GM21576 (cell line): ENCODE measurements at regions not wholly inside any gene's neighbourhood (a gene's known extent, or its start where the extent isn't known, plus 50 kb on each side); places are given as distances from the start of the nearest gene placed in this dataset.
"Not testable (repeated sequence)": the region's sequence is repeated elsewhere in the genome, so short reads cannot be mapped to it uniquely, and the experiment has no call there.

Experiments used
- ATAC-seq: cut with Tn5 transposase; IDR thresholded peaks from one replicate; pipeline ENCODE4 v1.9.1; 2021; ENCODE audit warnings: mild to moderate bottlenecking, moderate library complexity; ENCODE audit not compliant: unreplicated experiment

GRCh38 chr5:7073666-7074065, 322.3 kb upstream of the ADCY2 start:
- ATAC-seq, result no peak

GRCh38 chr5:7074176-7074575, 321.8 kb upstream of the ADCY2 start:
- no peak for ATAC-seq

- ATAC-seq, result no peak
These were observed 320.5 kb upstream of the ADCY2 start for GRCh38 chr5:7075470-7075869.

GRCh38 chr5:7078101-7078500, 317.8 kb upstream of the ADCY2 start:
- ATAC-seq, result no peak

GRCh38 chr5:7078901-7079300, 317.0 kb upstream of the ADCY2 start:
- ATAC-seq, result no peak

GRCh38 chr5:7080501-7080900, 315.4 kb upstream of the ADCY2 start:
- ATAC-seq, result no peak

- ATAC-seq, result no peak
These were observed 308.1 kb upstream of the ADCY2 start for GRCh38 chr5:7087719-7088297.

GRCh38 chr5:7088849-7089248, 307.1 kb upstream of the ADCY2 start:
- ATAC-seq, result no peak

GRCh38 chr5:7094626-7095025, 301.3 kb upstream of the ADCY2 start:
- no peak for ATAC-seq

- no peak for ATAC-seq
These were observed 299.6 kb upstream of the ADCY2 start for GRCh38 chr5:7096294-7096693.

- no peak for ATAC-seq
These were observed 290.6 kb upstream of the ADCY2 start for GRCh38 chr5:7105358-7105757.

GRCh38 chr5:7117961-7118360, 278.0 kb upstream of the ADCY2 start:
- ATAC-seq, result no peak

GRCh38 chr5:7131680-7132079, 264.3 kb upstream of the ADCY2 start:
- no peak for ATAC-seq

GRCh38 chr5:7146886-7147285, 249.1 kb upstream of the ADCY2 start:
- ATAC-seq, result no peak

GRCh38 chr5:7157083-7157482, 238.9 kb upstream of the ADCY2 start:
- ATAC-seq, result no peak

GRCh38 chr5:7169240-7169878, 226.6 kb upstream of the ADCY2 start:
- ATAC-seq, result no peak

- ATAC-seq, result not testable (repeated sequence)
These were observed 225.2 kb upstream of the ADCY2 start for GRCh38 chr5:7170785-7171184.

- no peak for ATAC-seq
These were observed 216.6 kb upstream of the ADCY2 start for GRCh38 chr5:7179364-7179763.

- ATAC-seq, result no peak
These were observed 214.1 kb upstream of the ADCY2 start for GRCh38 chr5:7181841-7182240.

GRCh38 chr5:7185742-7186141, 210.2 kb upstream of the ADCY2 start:
- ATAC-seq, result no peak

- ATAC-seq, result no peak
These were observed 209.1 kb upstream of the ADCY2 start for GRCh38 chr5:7186818-7187217.

- ATAC-seq, result no peak
These were observed 205.2 kb upstream of the ADCY2 start for GRCh38 chr5:7190712-7191250.

- ATAC-seq, result no peak
These were observed 203.9 kb upstream of the ADCY2 start for GRCh38 chr5:7192016-7192415.
